GM12874 (cell line): ENCODE measurements at regions not wholly inside any gene's neighbourhood (a gene's known extent, or its start where the extent isn't known, plus 50 kb on each side); places are given as distances from the start of the nearest gene placed in this dataset.

Experiments used
- CTCF ChIP-seq: IDR thresholded peaks from 2 replicates; pipeline ENCODE4 v1.5.1; 2011; ENCODE audit warnings: low read depth, mild to moderate bottlenecking, control low read depth, low read length, moderate library complexity; ENCODE audit not compliant: insufficient read depth

DNA sequence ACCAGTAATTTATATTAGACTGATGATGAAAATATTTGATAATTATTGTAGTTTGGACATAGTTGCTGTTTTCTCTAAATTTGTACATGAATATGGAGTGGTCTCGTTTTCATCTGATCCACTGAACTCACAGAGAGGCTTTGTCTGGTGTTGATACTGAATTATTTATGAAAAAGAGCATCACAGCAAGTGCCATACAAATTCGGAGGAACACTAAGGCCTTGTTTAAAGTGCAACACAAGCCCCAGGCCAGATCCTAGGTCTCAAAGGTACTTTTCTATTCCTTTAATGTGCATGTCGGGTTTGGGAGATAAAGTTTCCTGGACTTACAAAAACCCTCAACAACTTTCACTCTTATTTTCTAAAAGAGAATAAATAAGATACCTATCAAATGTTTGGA, 796.8 kb upstream of the EPHA6 start:
- TF ChIP-seq CTCF = no peak

GRCh38 chr3:96022676-96023075, 791.7 kb upstream of the EPHA6 start:
- TF ChIP-seq CTCF = no peak

GRCh38 chr3:96027718-96028117, 786.7 kb upstream of the EPHA6 start:
- no peak for TF ChIP-seq CTCF

DNA sequence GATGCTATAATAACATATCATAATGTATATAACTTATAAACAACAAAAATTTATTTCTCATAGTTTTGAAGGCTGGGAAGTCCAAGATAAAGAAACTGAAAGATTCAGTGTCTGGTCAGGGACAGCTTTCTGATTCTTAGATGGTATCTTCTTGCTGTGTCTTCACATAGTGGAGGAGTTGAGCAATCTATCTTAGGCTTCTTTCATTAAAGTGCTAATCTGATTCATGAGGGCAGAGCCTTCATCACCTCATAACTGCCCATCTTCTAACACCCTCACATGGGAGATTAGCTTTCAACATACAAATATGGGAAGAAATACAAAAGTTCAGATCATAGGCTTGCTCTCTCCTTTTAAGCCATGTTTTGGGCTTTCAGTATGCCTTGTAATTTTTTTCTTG, 774.8 kb upstream of the EPHA6 start:
- no peak for TF ChIP-seq CTCF

DNA sequence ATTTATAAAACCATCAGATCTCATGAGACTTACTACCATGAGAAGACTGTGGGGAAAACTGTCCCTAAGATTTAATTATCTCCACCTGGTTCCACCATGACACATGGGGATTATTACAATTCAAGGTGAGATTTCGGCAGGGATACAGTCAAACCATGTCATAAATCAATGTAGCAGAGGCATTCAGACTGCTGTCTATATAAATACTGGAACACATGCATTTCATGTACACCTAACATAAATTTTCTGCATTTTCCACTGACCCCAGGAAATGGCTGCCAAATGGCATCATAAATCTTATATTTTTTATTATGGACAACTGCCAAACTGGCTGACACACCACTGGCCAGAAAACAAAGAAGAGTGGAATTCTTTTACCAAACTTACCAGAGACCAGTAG, 755.1 kb upstream of the EPHA6 start:
- no peak for TF ChIP-seq CTCF

DNA sequence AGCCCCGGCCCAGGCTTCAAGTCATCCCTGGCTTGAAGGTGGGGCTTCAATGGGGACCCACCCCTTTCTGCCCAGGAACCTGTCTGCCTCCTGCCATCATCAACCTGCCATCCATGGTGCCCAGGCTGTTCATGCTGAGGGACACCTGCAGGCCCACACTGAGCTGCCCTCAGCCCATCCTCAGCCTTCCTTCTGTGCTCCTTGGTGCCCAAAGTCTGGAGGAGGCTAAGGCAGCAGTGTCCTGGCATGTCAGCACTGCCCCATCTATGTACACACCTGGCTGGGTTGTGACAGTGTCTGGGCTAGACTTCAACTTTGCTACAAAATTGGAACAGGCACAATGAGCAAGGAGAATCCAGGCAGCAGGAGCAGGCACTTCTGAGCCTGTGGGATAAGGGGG, 745.3 kb upstream of the EPHA6 start:
- TF ChIP-seq CTCF = no peak

- TF ChIP-seq CTCF = no peak
Observed at GRCh38 chr3:96070678-96071077, 743.7 kb upstream of the EPHA6 start.

DNA sequence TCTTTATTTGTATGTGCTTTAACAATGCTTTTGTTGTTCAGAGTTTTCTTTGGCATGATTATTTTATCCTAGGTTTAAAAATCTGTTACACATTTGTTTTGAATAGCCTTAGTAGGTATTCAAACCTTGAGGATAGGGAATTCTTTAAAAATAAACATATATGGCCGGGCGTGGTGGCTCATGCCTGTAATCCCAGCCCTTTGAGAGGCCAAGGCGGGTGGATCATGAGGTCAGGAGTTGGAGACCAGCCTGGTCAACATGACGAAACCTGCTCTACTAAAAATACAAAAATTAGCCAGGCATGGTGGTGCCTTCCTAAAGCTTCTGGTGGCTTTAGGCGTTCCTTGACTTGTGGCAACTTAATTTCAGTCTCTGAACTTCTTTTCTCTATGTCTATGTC, 743.3 kb upstream of the EPHA6 start:
- TF ChIP-seq CTCF = no peak
